ENCODE measurements at regions not wholly inside any gene's neighbourhood (a gene's known extent, or its start where the extent isn't known, plus 50 kb on each side); places are given as distances from the start of the nearest gene placed in this dataset.

DNA sequence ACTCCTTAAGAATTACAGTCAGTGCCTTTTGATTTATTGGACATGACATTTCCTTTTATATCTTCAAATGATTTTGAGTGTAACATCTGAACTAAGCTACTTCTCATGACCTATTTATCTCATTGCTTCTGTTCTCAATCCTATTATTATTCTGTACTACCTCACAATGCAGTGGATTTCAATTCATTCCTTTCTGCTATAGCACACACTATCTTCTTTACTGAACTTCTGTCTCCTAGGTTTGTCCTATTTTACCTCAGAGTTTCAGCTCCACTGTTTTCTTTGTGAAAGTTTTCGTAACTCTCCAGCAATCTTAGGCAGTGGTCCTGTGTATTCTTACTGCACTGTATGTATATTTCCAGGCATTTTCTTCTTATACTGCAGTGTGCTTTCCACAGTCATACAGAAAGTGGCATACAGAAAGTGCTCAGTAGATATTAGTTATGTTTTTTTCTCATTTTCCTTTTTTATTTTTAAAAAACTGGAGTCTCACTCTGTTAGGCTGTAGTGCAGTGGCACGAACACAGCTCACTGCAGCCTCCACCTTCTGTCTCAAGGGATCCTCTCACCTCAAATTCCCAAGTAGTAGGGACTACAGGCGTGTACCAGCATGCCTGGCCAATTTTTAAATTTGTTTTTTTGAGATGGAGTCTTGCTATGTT is 368.6 kb upstream of the RGS6 start:
- no peak for TF ChIP-seq POLR2A (IDR thresholded peaks at IDR 0.05; ENCODE audit: low read length)
- TF ChIP-seq GATA1 (IDR thresholded peaks at IDR 0.05; ENCODE audit: low read depth, low read length): no peak

Measured in erythroblast (primary cell).